GM19023 (cell line): ENCODE measurements at regions not wholly inside any gene's neighbourhood (a gene's known extent, or its start where the extent isn't known, plus 50 kb on each side); places are given as distances from the start of the nearest gene placed in this dataset.
"Not testable (repeated sequence)": the region's sequence is repeated elsewhere in the genome, so short reads cannot be mapped to it uniquely, and the experiment has no call there.

Experiments used
- ATAC-seq: cut with Tn5 transposase; IDR thresholded peaks from one replicate; pipeline ENCODE4 v1.9.1; 2021; ENCODE audit warnings: mild to moderate bottlenecking, moderate library complexity; ENCODE audit not compliant: unreplicated experiment

DNA sequence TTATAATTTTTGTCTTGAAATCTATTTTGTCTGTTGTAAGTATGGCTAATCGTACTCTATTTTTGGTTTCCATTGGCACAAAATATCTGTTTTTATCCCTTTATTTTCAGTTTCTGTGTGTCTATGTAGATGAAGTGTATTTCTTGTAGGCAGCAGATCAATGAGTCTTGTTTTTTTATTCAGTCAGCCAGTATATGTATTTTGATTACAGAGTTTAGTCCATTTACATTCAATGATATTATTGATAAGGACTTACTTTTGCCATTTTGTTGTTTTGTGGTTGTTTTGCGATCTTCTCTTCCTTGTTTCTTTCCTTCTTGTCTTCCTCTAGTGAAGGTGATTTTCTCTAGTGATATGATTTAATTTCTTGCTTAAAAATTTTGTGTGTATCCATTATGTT, 336.3 kb upstream of the SPRY2 start:
- ATAC-seq = no peak

DNA sequence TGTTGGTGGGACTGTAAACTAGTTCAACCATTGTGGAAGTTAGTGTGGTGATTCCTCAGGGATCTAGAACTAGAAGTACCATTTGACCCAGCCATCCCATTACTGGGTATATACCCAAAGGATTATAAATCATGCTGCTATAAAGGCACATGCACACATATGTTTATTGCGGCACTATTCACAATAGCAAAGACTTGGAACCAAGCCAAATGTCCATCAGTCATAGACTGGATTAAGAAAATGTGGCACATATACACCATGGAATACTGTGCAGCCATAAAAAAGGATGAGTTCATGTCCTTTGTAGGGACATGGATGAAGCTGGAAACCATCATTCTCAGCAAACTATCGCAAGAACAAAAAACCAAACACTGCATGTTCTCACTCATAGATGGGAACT, 334.5 kb upstream of the SPRY2 start:
- not testable (repeated sequence) for ATAC-seq

- ATAC-seq = no peak
These were observed 330.8 kb upstream of the SPRY2 start for GRCh38 chr13:80671773-80672172.

DNA sequence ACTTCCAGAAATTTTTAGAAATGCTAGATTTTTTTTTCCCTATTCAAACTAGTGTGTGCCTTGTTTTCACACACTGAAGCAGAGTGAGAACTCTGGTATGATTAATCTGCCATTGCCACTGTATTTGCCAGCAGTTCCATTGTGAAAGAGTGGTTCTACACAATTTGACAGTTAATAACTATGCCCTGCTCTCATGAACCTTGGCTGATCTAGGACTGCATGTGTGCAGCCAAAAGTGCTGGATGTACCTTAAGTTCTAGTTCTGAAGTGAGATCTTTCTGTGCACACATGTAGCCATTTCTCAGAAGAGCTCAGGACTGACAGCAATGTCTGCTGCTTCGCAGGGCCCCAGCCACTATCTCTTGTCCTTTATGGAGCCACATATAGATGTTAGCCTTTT, 328.2 kb upstream of the SPRY2 start:
- no peak for ATAC-seq

DNA sequence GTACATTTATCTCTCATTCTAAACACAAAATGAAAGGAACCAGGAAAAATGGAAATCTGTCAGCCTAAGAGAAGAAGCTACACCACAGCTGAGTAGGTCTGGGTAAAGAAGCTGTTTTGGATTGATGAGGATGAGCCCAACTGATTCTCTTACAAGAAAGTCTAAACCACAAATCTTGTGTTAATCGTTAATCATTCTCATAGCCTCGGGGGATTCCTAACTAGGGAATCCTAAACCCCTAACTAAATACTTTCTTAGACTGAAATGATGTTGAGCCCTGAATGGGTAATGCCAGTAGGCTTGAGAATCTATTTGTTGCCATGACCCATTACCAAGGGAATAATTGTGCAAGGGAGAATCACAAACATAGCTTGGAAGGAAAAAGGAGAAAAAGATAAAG, 327.5 kb upstream of the SPRY2 start:
- ATAC-seq = no peak

- no peak for ATAC-seq
These were observed 326.0 kb upstream of the SPRY2 start for GRCh38 chr13:80666782-80667552.

GRCh38 chr13:80665792-80666333, 324.9 kb upstream of the SPRY2 start:
- ATAC-seq = no peak

GRCh38 chr13:80664950-80665349, 324.0 kb upstream of the SPRY2 start:
- no peak for ATAC-seq

DNA sequence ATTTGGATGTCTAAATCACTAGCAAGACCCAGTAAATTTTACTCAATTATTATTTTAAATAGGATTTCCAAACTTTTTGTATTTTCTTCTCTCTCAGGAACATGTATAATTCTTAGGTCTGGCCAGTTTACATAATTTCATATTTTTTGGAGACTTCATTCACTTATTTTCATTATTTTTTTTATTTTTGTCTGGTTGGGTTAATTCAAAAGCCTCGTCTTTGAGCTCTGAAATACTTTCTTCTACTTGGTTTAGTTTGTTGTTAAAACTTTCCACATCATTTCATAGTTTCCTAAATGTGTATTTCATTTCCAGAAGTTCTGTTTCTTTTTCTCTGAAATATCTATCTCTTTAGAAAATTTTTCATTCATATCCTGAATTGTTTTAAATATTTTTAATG, 322.9 kb upstream of the SPRY2 start:
- ATAC-seq = no peak

DNA sequence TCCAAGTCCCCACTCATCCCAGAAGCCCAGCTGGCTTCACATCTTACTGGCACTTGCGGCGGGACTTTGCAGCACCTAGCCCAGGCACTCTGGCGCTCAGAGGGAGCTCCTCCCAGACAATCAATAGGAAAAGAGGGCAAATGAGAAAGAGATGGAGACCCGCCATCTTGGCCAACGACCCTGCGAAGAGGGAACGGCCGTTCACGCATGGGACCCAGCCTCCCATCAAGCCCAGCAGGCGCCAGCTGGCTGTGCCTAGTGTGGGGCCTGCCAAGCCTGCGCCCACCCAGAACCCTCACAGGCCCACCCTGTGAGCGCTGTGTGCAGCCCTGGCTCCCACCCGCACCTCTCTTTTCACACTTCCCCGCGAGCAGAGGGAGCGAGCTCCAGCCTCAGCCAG, 317.8 kb upstream of the SPRY2 start:
- ATAC-seq = no peak

DNA sequence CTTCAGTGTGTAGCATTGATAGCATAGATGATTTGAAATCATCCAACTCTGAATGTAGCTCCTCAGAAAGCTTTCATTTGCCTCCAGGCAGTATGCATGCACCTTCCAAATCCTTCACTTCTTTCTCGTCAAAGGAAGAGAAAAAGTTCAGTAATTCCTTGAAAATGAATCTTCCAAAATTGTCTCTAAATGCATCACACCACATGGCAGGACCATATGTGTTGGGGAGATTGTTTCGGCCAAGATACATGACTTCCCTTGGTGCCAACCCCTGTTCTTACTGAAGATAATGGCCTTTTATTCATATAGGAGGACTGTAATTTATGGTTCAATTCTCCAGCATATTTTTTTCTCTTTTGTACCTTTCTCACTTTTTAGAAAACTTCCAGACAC, 315.6 kb upstream of the SPRY2 start:
- ATAC-seq = no peak

DNA sequence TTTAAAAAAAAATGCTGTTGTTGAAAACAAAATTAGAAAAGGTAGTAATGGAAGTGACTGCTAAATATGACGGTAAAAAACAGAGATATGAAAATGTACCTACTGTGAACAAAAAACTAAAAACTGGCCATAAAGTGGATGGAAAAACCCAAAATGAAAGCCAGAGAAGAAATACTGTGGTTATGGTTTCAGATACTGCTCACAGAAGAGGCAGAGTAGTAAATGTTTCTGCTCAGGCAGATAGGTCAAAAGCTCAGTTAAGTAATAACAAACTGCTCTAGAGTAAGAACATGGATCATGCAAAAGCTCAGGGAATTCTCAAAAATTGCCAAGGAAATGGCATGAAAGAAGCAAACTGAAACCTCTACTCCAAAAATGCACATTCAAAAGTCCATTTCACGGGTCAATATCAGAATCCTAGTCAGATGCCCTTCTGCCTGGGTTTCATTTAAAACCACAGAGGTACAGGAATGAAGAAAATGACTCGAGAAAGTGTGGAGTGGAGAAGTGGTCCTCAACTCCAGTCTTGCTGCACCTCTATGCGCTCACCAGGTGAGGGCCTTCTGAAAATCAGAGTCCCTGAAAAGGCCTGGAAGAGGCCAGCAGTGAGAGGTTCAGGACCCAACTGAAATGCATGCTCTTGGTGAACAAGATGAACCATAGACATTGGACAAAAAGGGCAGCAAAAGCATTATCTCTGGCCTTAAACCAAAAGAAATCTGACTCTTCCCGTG, 315.0 kb upstream of the SPRY2 start:
- no peak for ATAC-seq

DNA sequence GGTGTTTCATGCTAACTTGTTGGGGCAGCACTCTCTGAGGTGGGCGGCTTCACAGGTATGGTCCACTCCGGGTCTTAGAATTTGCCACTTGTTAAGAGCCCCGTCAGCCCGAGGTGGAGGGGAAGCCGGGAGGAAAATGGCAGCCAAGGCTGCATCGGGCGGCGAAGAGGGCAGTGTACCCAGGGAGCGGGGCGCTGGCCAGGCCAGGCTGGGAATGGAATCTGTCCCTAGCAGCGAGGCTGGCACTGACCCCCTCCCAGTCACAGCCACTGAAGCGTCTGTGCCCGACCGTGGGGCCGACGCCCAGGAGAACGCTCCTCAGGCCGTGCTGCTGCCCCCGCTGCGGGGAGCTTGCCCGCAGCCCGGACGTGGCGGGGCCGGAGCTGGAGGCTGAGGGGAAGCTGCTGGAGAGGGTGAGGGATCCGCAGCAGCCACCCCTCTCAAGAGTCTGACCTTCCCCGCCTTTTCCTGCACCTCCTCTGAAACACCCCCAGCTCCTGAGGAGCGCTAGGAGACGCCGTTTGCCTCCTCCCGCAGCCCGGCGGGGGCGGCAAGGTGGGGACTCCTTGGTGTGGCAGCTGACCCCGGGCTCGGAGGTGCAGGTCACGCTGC, 313.8 kb upstream of the SPRY2 start:
- no peak for ATAC-seq

DNA sequence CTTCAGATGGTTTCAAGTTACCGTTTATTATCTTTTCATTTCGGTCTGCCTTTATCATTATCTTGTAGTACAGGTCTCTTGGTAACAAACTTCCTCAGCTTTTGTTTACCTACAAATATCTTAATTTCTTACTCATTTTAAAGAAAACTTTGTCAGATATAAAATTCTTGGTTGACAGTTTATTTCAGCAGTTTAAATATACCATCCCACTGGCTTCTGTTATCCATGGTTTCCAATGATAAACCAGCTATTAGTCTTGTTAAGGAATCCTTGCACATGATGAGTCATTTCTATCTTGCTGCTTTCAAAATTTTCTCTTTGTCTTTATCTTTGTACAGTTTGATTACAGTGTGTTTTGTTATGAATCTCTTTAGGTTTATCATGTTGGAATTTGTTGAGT, 308.3 kb upstream of the SPRY2 start:
- ATAC-seq = no peak

- ATAC-seq = no peak
These were observed 301.7 kb upstream of the SPRY2 start for GRCh38 chr13:80642641-80643040.

GRCh38 chr13:80633251-80633650, 292.3 kb upstream of the SPRY2 start:
- no peak for ATAC-seq

DNA sequence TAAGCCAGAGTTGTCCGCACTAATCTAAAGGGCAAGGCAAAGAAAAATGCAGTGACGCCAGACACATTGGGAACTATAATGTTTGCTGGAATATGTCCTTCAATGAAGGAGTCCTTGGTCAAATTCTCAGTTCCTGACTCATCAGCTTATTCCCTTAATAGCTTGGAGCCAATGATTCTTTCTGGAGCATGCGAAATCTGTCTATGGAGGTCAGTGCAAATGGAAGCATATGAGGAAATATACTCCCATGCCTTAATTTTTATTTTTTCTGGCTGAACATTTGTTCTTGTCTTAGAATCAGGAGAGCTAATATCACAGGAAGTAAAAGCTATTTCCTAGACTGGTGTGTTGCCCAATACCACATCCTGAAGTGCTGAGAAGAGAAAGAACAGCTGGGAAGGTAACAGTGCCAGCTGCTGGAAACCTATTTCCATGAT, 289.8 kb upstream of the SPRY2 start:
- no peak for ATAC-seq

DNA sequence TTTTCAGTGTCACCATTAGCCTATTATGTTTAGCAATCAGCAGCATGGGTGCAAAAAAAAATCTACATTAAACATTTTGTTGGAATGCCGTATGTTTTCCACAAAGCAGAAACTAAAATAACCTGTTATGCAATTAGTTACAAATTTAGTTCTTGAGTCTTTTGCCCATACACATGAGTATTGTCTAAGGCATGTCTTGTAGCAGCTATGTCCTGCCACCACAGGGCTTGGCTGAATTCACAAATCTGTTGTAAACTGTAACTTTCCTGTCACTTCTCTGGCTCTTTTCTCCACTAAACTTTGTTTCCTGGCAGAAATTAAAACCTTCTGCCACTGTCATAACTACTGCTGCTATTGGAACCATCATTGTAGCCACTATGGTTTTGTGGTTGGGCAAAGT, 277.9 kb upstream of the SPRY2 start:
- no peak for ATAC-seq

GRCh38 chr13:80612804-80613203, 271.9 kb upstream of the SPRY2 start:
- ATAC-seq = no peak

DNA sequence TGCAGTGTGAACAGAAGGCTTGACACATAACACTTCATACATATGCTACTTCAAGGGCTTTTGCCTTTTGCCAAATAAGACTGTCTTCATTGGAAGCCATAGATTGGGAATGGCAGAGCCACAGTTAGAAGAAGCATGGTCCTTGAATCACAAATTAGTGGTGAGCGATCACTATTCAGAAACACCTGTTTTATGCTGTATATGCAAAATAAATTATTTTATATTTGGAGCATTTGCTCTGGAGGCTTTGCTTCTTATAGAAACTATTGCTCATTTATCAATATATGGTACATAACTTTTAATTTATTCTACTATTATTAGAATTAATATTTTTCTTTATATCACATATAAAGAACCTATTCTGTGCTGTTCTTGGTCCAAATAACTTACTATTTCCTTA, 270.4 kb upstream of the SPRY2 start:
- no peak for ATAC-seq

GRCh38 chr13:80605716-80606115, 264.8 kb upstream of the SPRY2 start:
- no peak for ATAC-seq

DNA sequence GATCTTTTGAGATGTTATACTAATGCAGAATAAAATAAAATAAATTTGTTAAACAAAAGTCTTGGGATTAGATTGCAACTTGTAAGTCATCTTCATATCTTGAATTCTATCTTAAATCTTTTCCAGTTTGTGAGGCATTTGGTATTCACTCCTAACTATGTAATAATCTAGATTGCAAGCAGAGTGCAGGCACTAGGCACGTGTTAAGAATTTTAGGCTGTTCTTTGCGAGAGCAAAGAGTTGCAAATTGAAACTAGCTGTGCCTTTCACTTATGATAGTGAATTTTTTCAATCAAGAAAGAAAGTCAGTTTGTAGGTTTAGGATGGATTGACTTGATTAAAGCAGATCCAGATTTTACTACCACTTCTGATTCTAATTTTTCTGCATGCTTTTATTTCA, 264.1 kb upstream of the SPRY2 start:
- no peak for ATAC-seq
